H1 (cell line): ENCODE measurements at regions not wholly inside any gene's neighbourhood (a gene's known extent, or its start where the extent isn't known, plus 50 kb on each side); places are given as distances from the start of the nearest gene placed in this dataset.

Experiments used
- CTCF ChIA-PET: fragments of 300-600 bp; sonication (Branson Sonifier 250); formaldehyde crosslinking; loops from one replicate; lab custom pipeline; 2021; ENCODE audit not compliant: partially characterized antibody; lab: Charles Lee
- POLR2A ChIA-PET: fragments of 300-600 bp; sonication (Branson Sonifier 250); formaldehyde crosslinking; loops from one replicate; lab custom pipeline; 2021; ENCODE audit warnings: inconsistent platforms; ENCODE audit not compliant: partially characterized antibody; lab: Charles Lee
- DNase-seq, 2 experiments: peaks; one replicate each; pipeline versions ENCODE4 v3.0.0 to v3.0.0-alpha.2; 2010 to 2022; ENCODE audit warnings: low spot score in 2 of 2, low read depth in 1 of 2, mixed read lengths in 1 of 2
- FAIRE-seq: peaks from 2 replicates; lab custom pipeline; 2011; peaks lifted over from hg19 to GRCh38; lab: Jason Lieb, UNC
- H2AFZ ChIP-seq: 2 replicates; pipeline ENCODE4 v1.8.1; 2012; ENCODE audit warnings: low read length, inconsistent platforms
- H2AK5ac ChIP-seq: 2 replicates; pipeline ENCODE4 v1.6.1; 2013; ENCODE audit warnings: low read depth, low read length
- H2BK120ac ChIP-seq: replicated peaks from 2 replicates; pipeline ENCODE3; 2013; ENCODE audit warnings: low read depth, low read length, inconsistent platforms
- H2BK12ac ChIP-seq: 2 replicates; pipeline ENCODE4 v1.6.1; 2013; ENCODE audit warnings: low read depth, low read length
- H2BK15ac ChIP-seq: 2 replicates; pipeline ENCODE4 v1.6.1; 2013; ENCODE audit warnings: low read length
- H2BK20ac ChIP-seq: 2 replicates; pipeline ENCODE4 v1.6.1; 2013; ENCODE audit warnings: low read length
- H2BK5ac ChIP-seq: 2 replicates; pipeline ENCODE4 v1.6.1; 2013; ENCODE audit warnings: low read depth, low read length
- H3K14ac ChIP-seq: 2 replicates; pipeline ENCODE4 v1.6.1; 2013; ENCODE audit warnings: inconsistent platforms; ENCODE audit not compliant: insufficient read length
- H3K18ac ChIP-seq: 2 replicates; pipeline ENCODE4 v1.6.1; 2013; ENCODE audit warnings: low read length; ENCODE audit errors: extremely low read depth
- H3K23ac ChIP-seq: 2 replicates; pipeline ENCODE4 v1.6.1; 2013; ENCODE audit warnings: inconsistent platforms; ENCODE audit not compliant: insufficient read length
- H3K23me2 ChIP-seq: 2 replicates; pipeline ENCODE4 v1.6.1; 2013; ENCODE audit warnings: low read depth, low read length
- H3K27ac ChIP-seq: 2 replicates; pipeline ENCODE4 v1.6.1; 2011; ENCODE audit warnings: low read depth, low read length, inconsistent platforms
- H3K27me3 ChIP-seq, 4 experiments: replicated peaks in 1 of 4; 1 replicate in 1 of 4; 2 replicates in 3 of 4; pipeline versions ENCODE4 v1.6.1 to v1.8.1; 2011 to 2013; ENCODE audit warnings: low read length in 3 of 4, mild to moderate bottlenecking in 3 of 4, inconsistent platforms in 2 of 4, mixed read lengths in 2 of 4, moderate library complexity in 1 of 4; ENCODE audit not compliant: control insufficient read depth in 3 of 4, insufficient read depth in 3 of 4; ENCODE audit errors: extremely low read depth in 1 of 4
- H3K36me3 ChIP-seq, 4 experiments: 2 replicates each; pipeline versions ENCODE4 v1.6.1 to v1.8.1; 2011 to 2013; ENCODE audit warnings: mild to moderate bottlenecking in 4 of 4, low read length in 3 of 4, moderate library complexity in 2 of 4, control low read depth in 1 of 4, inconsistent platforms in 1 of 4; ENCODE audit not compliant: insufficient read depth in 4 of 4, control insufficient read depth in 2 of 4
- H3K4ac ChIP-seq: replicated peaks from 2 replicates; pipeline ENCODE3; 2013; ENCODE audit warnings: low read length, low read depth, mixed read lengths, inconsistent platforms; ENCODE audit not compliant: insufficient read length
- H3K4me1 ChIP-seq, 4 experiments: replicated peaks in 1 of 4; 1 replicate in 1 of 4; 2 replicates in 3 of 4; pipeline versions ENCODE4 v1.6.1 to v1.8.1; 2011 to 2013; ENCODE audit warnings: low read length in 3 of 4, inconsistent platforms in 2 of 4, mixed read lengths in 1 of 4; ENCODE audit not compliant: insufficient read depth in 4 of 4, control insufficient read depth in 3 of 4
- H3K4me2 ChIP-seq, 2 experiments: 2 replicates each; pipeline versions ENCODE4 v1.6.1 to v1.8.1; 2011 to 2013; ENCODE audit warnings: low read depth in 2 of 2, low read length in 2 of 2, control low read depth in 1 of 2, inconsistent platforms in 1 of 2, mild to moderate bottlenecking in 1 of 2; ENCODE audit not compliant: insufficient read depth in 1 of 2
- H3K4me3 ChIP-seq, 4 experiments: fragments of 200-600, 300-600 bp in 1 of 4; sonication (generic), shearing (Covaris generic), sonication (Bioruptor Twin) in 1 of 4; 2 replicates each; pipeline versions ENCODE4 v1.5.1 to v1.8.1; 2011 to 2016; ENCODE audit warnings: low read length in 4 of 4, low read depth in 3 of 4, control low read depth in 2 of 4, inconsistent platforms in 2 of 4, mild to moderate bottlenecking in 2 of 4, mixed read lengths in 1 of 4, moderate library complexity in 1 of 4; ENCODE audit not compliant: insufficient read depth in 2 of 4; ENCODE audit errors: extremely low read depth in 1 of 4
- H3K56ac ChIP-seq: replicated peaks from 2 replicates; pipeline ENCODE3; 2013; ENCODE audit warnings: low read depth, mild to moderate bottlenecking, mixed read lengths, low read length, inconsistent platforms; ENCODE audit not compliant: insufficient read length
- H3K79me1 ChIP-seq: 2 replicates; pipeline ENCODE4 v1.6.1; 2013; ENCODE audit warnings: low read depth, low read length, control low read depth
- H3K79me2 ChIP-seq, 2 experiments: 2 replicates each; pipeline versions ENCODE4 v1.6.1 to v1.8.1; 2012 to 2013; ENCODE audit warnings: low read length in 2 of 2, mild to moderate bottlenecking in 2 of 2, inconsistent platforms in 1 of 2; ENCODE audit not compliant: insufficient read depth in 2 of 2, control insufficient read depth in 1 of 2
- H3K9ac ChIP-seq, 4 experiments: replicated peaks in 1 of 4; 1 replicate in 1 of 4; 2 replicates in 3 of 4; pipeline versions ENCODE4 v1.6.1 to v1.8.1; 2011 to 2013; ENCODE audit warnings: low read depth in 3 of 4, low read length in 3 of 4, control low read depth in 2 of 4, mild to moderate bottlenecking in 2 of 4, moderate library complexity in 2 of 4, inconsistent platforms in 1 of 4; ENCODE audit errors: extremely low read depth in 1 of 4
- H3K9me3 ChIP-seq, 2 experiments: 2 replicates each; pipeline versions ENCODE4 v1.6.1 to v1.8.1; 2012 to 2013; ENCODE audit warnings: mild to moderate bottlenecking in 2 of 2, moderate library complexity in 2 of 2, control low read depth in 1 of 2, inconsistent platforms in 1 of 2, low read depth in 1 of 2, low read length in 1 of 2, mixed read lengths in 1 of 2; ENCODE audit not compliant: insufficient read depth in 2 of 2
- H4K20me1 ChIP-seq, 2 experiments: replicated peaks in 1 of 2; 2 replicates each; pipeline versions ENCODE3 to v1.8.1; 2011 to 2013; ENCODE audit warnings: inconsistent platforms in 2 of 2, low read length in 2 of 2, mild to moderate bottlenecking in 1 of 2; ENCODE audit not compliant: insufficient read depth in 2 of 2, control insufficient read depth in 1 of 2
- H4K5ac ChIP-seq: 2 replicates; pipeline ENCODE4 v1.6.1; 2013; ENCODE audit warnings: low read length, low read depth, mixed read lengths, inconsistent platforms; ENCODE audit not compliant: insufficient read length
- H4K8ac ChIP-seq: 2 replicates; pipeline ENCODE4 v1.8.0; 2013; ENCODE audit warnings: mild to moderate bottlenecking, moderate library complexity, low read length, inconsistent platforms; ENCODE audit not compliant: insufficient read depth; ENCODE audit errors: extremely low read depth
- H4K91ac ChIP-seq: replicated peaks from 2 replicates; pipeline ENCODE3; 2013; ENCODE audit warnings: low read length, mixed read lengths, inconsistent platforms; ENCODE audit not compliant: insufficient read length
- CREB1 ChIP-seq: IDR thresholded peaks from 2 replicates; pipeline ENCODE4 v1.6.1; 2012; ENCODE audit warnings: inconsistent platforms
- NANOG ChIP-seq: IDR thresholded peaks from 2 replicates; pipeline ENCODE4 v1.6.1; 2011; ENCODE audit warnings: low read length, low read depth, mild to moderate bottlenecking, inconsistent platforms; ENCODE audit not compliant: insufficient read depth, poor library complexity, severe bottlenecking
- USF2 ChIP-seq: IDR thresholded peaks from 2 replicates; pipeline ENCODE4 v1.6.1; 2011; ENCODE audit warnings: low read length, improper control_type of control experiment
- WGBS, 2 experiments: shearing (Covaris generic) in 1 of 2; methylation state at CpG; one replicate each; pipeline versions ENCODE4 v1.1.6 to v1.1.7; 2013 to 2015; ENCODE audit warnings: low lambda C conversion rate in 2 of 2, mixed read lengths in 2 of 2, inconsistent platforms in 1 of 2, low coverage in 1 of 2, missing lambda C conversion rate in 1 of 2; ENCODE audit not compliant: insufficient replicate concordance in 2 of 2, insufficient coverage in 1 of 2, insufficient read length in 1 of 2; ENCODE audit errors: extremely low coverage in 1 of 2, missing lambda C conversion rate in 1 of 2; 5-methylcytosine and 5-hydroxymethylcytosine counted together

GRCh38 chr9:108136656-108137055 is 647.1 kb upstream of the KLF4 start:
- WGBS, 2 experiments: 50% methylated on average over 1 of the region's 1 CpG; no CpG with 5 or more reads in 1 of the 2 experiments
- no peak overlapping the region for H3K18ac ChIP-seq

More at GRCh38 chr9:108136656-108137055, 647.1 kb upstream of the KLF4 start:
- no peak overlapping the region for H3K27ac ChIP-seq
- no peaks in the 10 kb centered on the region for H3K79me2 ChIP-seq
- TF ChIP-seq USF2 (no peak), NANOG (no peak), CREB1 (no peak)
- H3K79me1 ChIP-seq: no peaks in the 10 kb centered on the region
- H2BK5ac ChIP-seq: no peak overlapping the region
- no peaks in the 10 kb centered on the region for H3K9me3 ChIP-seq
- no peak overlapping the region for H3K4me3 ChIP-seq
- H4K5ac ChIP-seq: no peak overlapping the region
- H3K56ac ChIP-seq: no peak overlapping the region
- no peaks in the 10 kb centered on the region for H3K36me3 ChIP-seq
- no peak for FAIRE-seq
- no peak overlapping the region for H2BK120ac ChIP-seq
- no peak overlapping the region for H3K9ac ChIP-seq
- POLR2A ChIA-PET: no interaction called here
- no peaks in the 10 kb centered on the region for H3K27me3 ChIP-seq
- H3K4ac ChIP-seq: no peak overlapping the region
- H3K4me2 ChIP-seq: no peak overlapping the region
- H2BK12ac ChIP-seq: no peak overlapping the region
- no peaks in the 10 kb centered on the region for H3K23me2 ChIP-seq
- CTCF ChIA-PET: interaction anchor here (1.5 kb wide), 1 partner anchor 13 kb away, joined by 4 read pairs; no protein-coding TSS in a partner anchor
- no peak for DNase-seq
- no peak overlapping the region for H2BK20ac ChIP-seq
- H4K91ac ChIP-seq: no peak overlapping the region
- no peaks in the 10 kb centered on the region for H3K4me1 ChIP-seq
- H3K23ac ChIP-seq: no peak overlapping the region
- no peak overlapping the region for H2BK15ac ChIP-seq
- no peaks in the 10 kb centered on the region for H4K20me1 ChIP-seq
- no peak overlapping the region for H3K14ac ChIP-seq
- H2AFZ ChIP-seq: no peak overlapping the region
- H4K8ac ChIP-seq: no peak overlapping the region
- H2AK5ac ChIP-seq: no peak overlapping the region
